Smooth muscle cell (in vitro differentiated cells): ENCODE measurements at regions not wholly inside any gene's neighbourhood (a gene's known extent, or its start where the extent isn't known, plus 50 kb on each side); places are given as distances from the start of the nearest gene placed in this dataset.
"Not testable (repeated sequence)": the region's sequence is repeated elsewhere in the genome, so short reads cannot be mapped to it uniquely, and the experiment has no call there.

ENCODE experiments used
- DNase-seq: peaks from one replicate; lab custom pipeline; 2025; ENCODE audit not compliant: unreplicated experiment; lab: John Stamatoyannopoulos, UW
- H2AFZ ChIP-seq: fragments of 200-600 bp; sonication (generic); 2 replicates; pipeline ENCODE4 v1.6.0; 2016; ENCODE audit warnings: antibody characterized with exemption, low read depth, mild to moderate bottlenecking
- H3F3A ChIP-seq: fragments of 200-600 bp; sonication (generic); 2 replicates; pipeline ENCODE4 v1.6.0; 2017; ENCODE audit warnings: antibody characterized with exemption, low read depth
- H3K27ac ChIP-seq: fragments of 200-600 bp; sonication (generic); 2 replicates; pipeline ENCODE4 v1.5.1; 2016; ENCODE audit warnings: low read depth, mild to moderate bottlenecking
- H3K27me3 ChIP-seq: fragments of 200-600 bp; sonication (generic); 2 replicates; pipeline ENCODE4 v1.6.1; 2016; ENCODE audit warnings: low read depth, mild to moderate bottlenecking
- H3K36me3 ChIP-seq: fragments of 200-600 bp; sonication (generic); 2 replicates; pipeline ENCODE4 v1.5.1; 2016; ENCODE audit warnings: low read depth
- H3K4me1 ChIP-seq: fragments of 200-600 bp; sonication (generic); 2 replicates; pipeline ENCODE4 v1.5.1; 2016; ENCODE audit warnings: low read depth
- H3K4me2 ChIP-seq: fragments of 200-600 bp; sonication (generic); 2 replicates; pipeline ENCODE4 v1.6.0; 2016; ENCODE audit warnings: mild to moderate bottlenecking
- H3K4me3 ChIP-seq: fragments of 200-600 bp; sonication (generic); 2 replicates; pipeline ENCODE4 v1.5.1; 2016; ENCODE audit warnings: mild to moderate bottlenecking
- H3K79me2 ChIP-seq: fragments of 200-600 bp; sonication (generic); 2 replicates; pipeline ENCODE4 v1.6.0; 2016; ENCODE audit warnings: low read depth, mild to moderate bottlenecking
- H3K9ac ChIP-seq: fragments of 200-600 bp; sonication (generic); 2 replicates; pipeline ENCODE4 v1.6.0; 2016; ENCODE audit warnings: low read depth
- H3K9me3 ChIP-seq: fragments of 200-600 bp; sonication (generic); replicated peaks from 2 replicates; pipeline ENCODE4 v1.5.1; 2016; ENCODE audit warnings: low read depth
- H4K20me1 ChIP-seq: fragments of 200-600 bp; sonication (generic); 2 replicates; pipeline ENCODE4 v1.6.0; 2016; ENCODE audit warnings: low read depth
- CTCF ChIP-seq: fragments of 200-600 bp; sonication (generic); IDR thresholded peaks from 2 replicates; pipeline ENCODE4 v1.5.1; 2017; ENCODE audit warnings: borderline replicate concordance, mild to moderate bottlenecking, antibody characterized with exemption; ENCODE audit not compliant: insufficient read depth, poor library complexity, severe bottlenecking
- WGBS: methylation state at CpG from one replicate; pipeline ENCODE4 v1.1.7; 2016; ENCODE audit warnings: low lambda C conversion rate; 5-methylcytosine and 5-hydroxymethylcytosine counted together

- Histone ChIP-seq H3K4me2 (no peak overlapping the region), H3K9ac (no peak overlapping the region), H3K27me3 (no peaks in the 10 kb centered on the region), H3F3A (no peaks in the 10 kb centered on the region), H3K79me2 (no peaks in the 10 kb centered on the region), H3K36me3 (no peaks in the 10 kb centered on the region), H3K4me3 (no peak overlapping the region), H3K4me1 (no peaks in the 10 kb centered on the region), H3K9me3 (no peaks in the 10 kb centered on the region), H3K27ac (no peak overlapping the region), H2AFZ (no peak overlapping the region), H4K20me1 (no peaks in the 10 kb centered on the region)
- TF ChIP-seq CTCF = peak; percentile 94
- peak; percentile 12 for DNase-seq
- 13% methylated on average over 5 of the region's 5 CpGs for WGBS
These were observed 123.0 kb upstream of the PZP start for GRCh38 chr12:9331218-9331626.

GRCh38 chr12:9329019-9329418 is 120.8 kb upstream of the PZP start:
- H3K27me3 ChIP-seq = no peaks in the 10 kb centered on the region
- DNase-seq = no peak
- H3K79me2 ChIP-seq = no peaks in the 10 kb centered on the region
- H2AFZ ChIP-seq = no peak overlapping the region
- H3K4me3 ChIP-seq = no peak overlapping the region
- H4K20me1 ChIP-seq = no peaks in the 10 kb centered on the region
- no peaks in the 10 kb centered on the region for H3K4me1 ChIP-seq
- H3F3A ChIP-seq = no peaks in the 10 kb centered on the region
- no peak for TF ChIP-seq CTCF
- no peaks in the 10 kb centered on the region for H3K9me3 ChIP-seq
- no peak overlapping the region for H3K27ac ChIP-seq
- 93% methylated on average over 5 of the region's 5 CpGs for WGBS
- no peak overlapping the region for H3K9ac ChIP-seq
- H3K4me2 ChIP-seq = no peak overlapping the region
- no peaks in the 10 kb centered on the region for H3K36me3 ChIP-seq

DNA sequence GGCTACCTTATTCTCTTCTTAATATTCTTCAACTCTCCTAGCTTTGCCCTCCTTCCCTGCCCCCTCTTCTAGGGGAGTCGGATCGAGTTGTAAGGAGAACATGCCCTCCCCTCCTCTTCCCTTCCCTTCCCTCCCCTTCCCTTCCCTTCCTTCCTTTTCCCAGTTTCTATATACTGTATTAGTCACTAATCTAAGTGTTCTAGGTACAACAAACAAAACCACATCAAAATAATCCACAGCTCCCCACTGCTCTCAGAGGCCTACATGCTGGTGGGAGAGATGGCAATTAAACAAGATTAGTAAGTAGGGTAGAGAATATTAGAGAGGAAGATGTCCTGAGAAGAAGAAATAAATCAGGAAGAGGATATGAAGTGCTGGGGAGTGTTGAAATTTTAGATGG is 119.9 kb upstream of the PZP start:
- Histone ChIP-seq H3K4me2 (no peak overlapping the region), H2AFZ (no peak overlapping the region), H3K9me3 (no peaks in the 10 kb centered on the region), H3F3A (no peaks in the 10 kb centered on the region), H4K20me1 (no peaks in the 10 kb centered on the region), H3K27ac (no peak overlapping the region), H3K79me2 (no peaks in the 10 kb centered on the region), H3K36me3 (no peaks in the 10 kb centered on the region), H3K4me1 (no peaks in the 10 kb centered on the region), H3K27me3 (no peaks in the 10 kb centered on the region), H3K4me3 (no peak overlapping the region), H3K9ac (no peak overlapping the region)
- 92% methylated on average over 2 of the region's 2 CpGs for WGBS
- no peak for TF ChIP-seq CTCF
- no peak for DNase-seq

DNA sequence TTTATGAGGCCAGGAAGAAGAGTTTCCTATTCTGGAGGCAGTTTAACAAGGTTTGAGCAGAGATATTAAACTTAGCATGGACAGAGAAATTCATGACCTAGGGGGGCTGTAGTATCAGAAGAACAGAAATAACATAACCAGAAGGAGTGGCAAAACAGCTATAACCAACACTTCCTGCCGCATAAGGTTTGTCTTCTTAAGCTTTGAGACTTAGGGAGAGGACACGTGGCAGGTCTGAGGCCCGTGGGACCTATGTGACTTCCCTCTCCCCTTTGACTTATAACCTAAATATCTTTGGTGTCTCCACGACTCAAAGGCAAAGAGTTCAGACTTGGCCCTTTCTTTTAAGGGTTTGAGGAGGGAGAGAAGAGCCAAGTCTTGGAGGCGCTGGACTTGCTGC is 119.1 kb upstream of the PZP start:
- DNase-seq = no peak
- H2AFZ ChIP-seq = no peak overlapping the region
- H3K27me3 ChIP-seq = no peaks in the 10 kb centered on the region
- no peak overlapping the region for H3K27ac ChIP-seq
- no peaks in the 10 kb centered on the region for H3F3A ChIP-seq
- no peaks in the 10 kb centered on the region for H3K4me1 ChIP-seq
- H3K36me3 ChIP-seq = no peaks in the 10 kb centered on the region
- no peaks in the 10 kb centered on the region for H3K79me2 ChIP-seq
- H4K20me1 ChIP-seq = no peaks in the 10 kb centered on the region
- no peak overlapping the region for H3K4me2 ChIP-seq
- no peak overlapping the region for H3K4me3 ChIP-seq
- WGBS = 92% methylated on average over 5 of the region's 5 CpGs
- H3K9me3 ChIP-seq = no peaks in the 10 kb centered on the region
- TF ChIP-seq CTCF = no peak
- no peak overlapping the region for H3K9ac ChIP-seq

- H3K4me3 ChIP-seq, H3F3A ChIP-seq, H3K27me3 ChIP-seq, H3K27ac ChIP-seq, H3K79me2 ChIP-seq, H2AFZ ChIP-seq, H3K9ac ChIP-seq, DNase-seq, H3K36me3 ChIP-seq, H3K4me1 ChIP-seq, H3K4me2 ChIP-seq, H3K9me3 ChIP-seq, H4K20me1 ChIP-seq: not testable (repeated sequence)
- WGBS = 94% methylated on average over 14 of the region's 14 CpGs
These were observed 118.7 kb upstream of the PZP start for GRCh38 chr12:9326849-9327248.
